H1 (cell line): ENCODE measurements at regions not wholly inside any gene's neighbourhood (a gene's known extent, or its start where the extent isn't known, plus 50 kb on each side); places are given as distances from the start of the nearest gene placed in this dataset.

Source experiments
- ATF2 ChIP-seq: IDR thresholded peaks from 2 replicates; pipeline ENCODE4 v1.6.1; 2012; ENCODE audit warnings: low read length, inconsistent platforms
- CEBPB ChIP-seq: IDR thresholded peaks from 2 replicates; pipeline ENCODE4 v1.6.1; 2012; ENCODE audit warnings: low read depth, low read length
- CREB1 ChIP-seq: IDR thresholded peaks from 2 replicates; pipeline ENCODE4 v1.6.1; 2012; ENCODE audit warnings: inconsistent platforms
- CTCF ChIP-seq, 3 experiments: IDR thresholded peaks; 1 replicate in 2 of 3; 2 replicates in 1 of 3; pipeline versions ENCODE4 v1.5.1 to v1.6.1; 2011; ENCODE audit warnings: low read length in 3 of 3, mild to moderate bottlenecking in 3 of 3, inconsistent platforms in 2 of 3, low read depth in 1 of 3, moderate library complexity in 1 of 3; ENCODE audit not compliant: insufficient read depth in 1 of 3; ENCODE audit errors: control extremely low read depth in 1 of 3
- EP300 ChIP-seq, 2 experiments: IDR thresholded peaks; 1 replicate in 1 of 2; 2 replicates in 1 of 2; pipeline ENCODE4 v1.6.1; 2011 to 2012; ENCODE audit warnings: low read depth in 2 of 2, low read length in 2 of 2, mild to moderate bottlenecking in 2 of 2, borderline replicate concordance in 1 of 2, inconsistent platforms in 1 of 2, moderate library complexity in 1 of 2
- JUND ChIP-seq: IDR thresholded peaks from 2 replicates; pipeline ENCODE4 v1.6.1; 2011; ENCODE audit warnings: mild to moderate bottlenecking, improper control_type of control experiment, low read length
- MAX ChIP-seq: IDR thresholded peaks from 2 replicates; pipeline ENCODE4 v1.6.1; 2012; ENCODE audit warnings: inconsistent platforms
- TAF1 ChIP-seq: IDR thresholded peaks from 2 replicates; pipeline ENCODE4 v1.6.1; 2011; ENCODE audit warnings: mild to moderate bottlenecking, low read depth, low read length
- TAF7 ChIP-seq: optimal IDR thresholded peaks from 2 replicates; pipeline ENCODE3; 2011; ENCODE audit warnings: low read depth, mild to moderate bottlenecking, inconsistent platforms, low read length, moderate library complexity, borderline replicate concordance

GRCh38 chr1:195576641-195577040, 1031.6 kb downstream of the KCNT2 start:
- no peak for TF ChIP-seq JUND
- no peak for TF ChIP-seq CEBPB
- TF ChIP-seq TAF1 = no peak
- TF ChIP-seq CTCF (IDR thresholded peaks at IDR 0.05; ENCODE audit: control extremely low read depth in 1 of 3, insufficient read depth in 1 of 3, low read depth in 1 of 3, low read length in 3 of 3) = no peak
- TF ChIP-seq TAF7 = no peak
- no peak for TF ChIP-seq CREB1
- no peak for TF ChIP-seq EP300 (IDR thresholded peaks at IDR 0.05; ENCODE audit: borderline replicate concordance in 1 of 2, low read depth in 2 of 2, low read length in 2 of 2)
- no peak for TF ChIP-seq ATF2
- no peak for TF ChIP-seq MAX
